ENCODE measurements at regions not wholly inside any gene's neighbourhood (a gene's known extent, or its start where the extent isn't known, plus 50 kb on each side); places are given as distances from the start of the nearest gene placed in this dataset.

- no peak overlapping the region for H3K4me3 ChIP-seq (ENCODE audit: low read depth, low read length)
- TF ChIP-seq CTCF (IDR thresholded peaks at IDR 0.05; ENCODE audit: insufficient read depth, low read depth, low read length, missing control alignments): no peak
- no peak for DNase-seq (ENCODE audit: low read depth)
These were observed 150.4 kb upstream of the NXPH2 start for GRCh38 chr2:138930571-138930970.

- H3K4me3 ChIP-seq (ENCODE audit: low read depth, low read length): no peak overlapping the region
- TF ChIP-seq CTCF (IDR thresholded peaks at IDR 0.05; ENCODE audit: insufficient read depth, low read depth, low read length, missing control alignments): no peak
- DNase-seq (ENCODE audit: low read depth): no peak
These were observed 148.3 kb upstream of the NXPH2 start for GRCh38 chr2:138928374-138929021.

- no peak overlapping the region for H3K4me3 ChIP-seq (ENCODE audit: low read depth, low read length)
- no peak for TF ChIP-seq CTCF (IDR thresholded peaks at IDR 0.05; ENCODE audit: insufficient read depth, low read depth, low read length, missing control alignments)
- no peak for DNase-seq (ENCODE audit: low read depth)
These were observed 142.9 kb upstream of the NXPH2 start for GRCh38 chr2:138922973-138923563.

GRCh38 chr2:138919120-138919747 is 139.0 kb upstream of the NXPH2 start:
- no peak for DNase-seq (ENCODE audit: low read depth)
- no peak overlapping the region for H3K4me3 ChIP-seq (ENCODE audit: low read depth, low read length)
- TF ChIP-seq CTCF (IDR thresholded peaks at IDR 0.05; ENCODE audit: insufficient read depth, low read depth, low read length, missing control alignments): no peak

GRCh38 chr2:138910427-138910826 is 130.2 kb upstream of the NXPH2 start:
- H3K4me3 ChIP-seq (ENCODE audit: low read depth, low read length): no peak overlapping the region
- TF ChIP-seq CTCF (IDR thresholded peaks at IDR 0.05; ENCODE audit: insufficient read depth, low read depth, low read length, missing control alignments): no peak
- DNase-seq (ENCODE audit: low read depth): no peak

GRCh38 chr2:138906549-138906948 is 126.4 kb upstream of the NXPH2 start:
- DNase-seq (ENCODE audit: low read depth): no peak
- no peak overlapping the region for H3K4me3 ChIP-seq (ENCODE audit: low read depth, low read length)
- TF ChIP-seq CTCF (IDR thresholded peaks at IDR 0.05; ENCODE audit: insufficient read depth, low read depth, low read length, missing control alignments): no peak

Measured in GM12865 (cell line).